ENCODE measurements at regions not wholly inside any gene's neighbourhood (a gene's known extent, or its start where the extent isn't known, plus 50 kb on each side); places are given as distances from the start of the nearest gene placed in this dataset.

DNA sequence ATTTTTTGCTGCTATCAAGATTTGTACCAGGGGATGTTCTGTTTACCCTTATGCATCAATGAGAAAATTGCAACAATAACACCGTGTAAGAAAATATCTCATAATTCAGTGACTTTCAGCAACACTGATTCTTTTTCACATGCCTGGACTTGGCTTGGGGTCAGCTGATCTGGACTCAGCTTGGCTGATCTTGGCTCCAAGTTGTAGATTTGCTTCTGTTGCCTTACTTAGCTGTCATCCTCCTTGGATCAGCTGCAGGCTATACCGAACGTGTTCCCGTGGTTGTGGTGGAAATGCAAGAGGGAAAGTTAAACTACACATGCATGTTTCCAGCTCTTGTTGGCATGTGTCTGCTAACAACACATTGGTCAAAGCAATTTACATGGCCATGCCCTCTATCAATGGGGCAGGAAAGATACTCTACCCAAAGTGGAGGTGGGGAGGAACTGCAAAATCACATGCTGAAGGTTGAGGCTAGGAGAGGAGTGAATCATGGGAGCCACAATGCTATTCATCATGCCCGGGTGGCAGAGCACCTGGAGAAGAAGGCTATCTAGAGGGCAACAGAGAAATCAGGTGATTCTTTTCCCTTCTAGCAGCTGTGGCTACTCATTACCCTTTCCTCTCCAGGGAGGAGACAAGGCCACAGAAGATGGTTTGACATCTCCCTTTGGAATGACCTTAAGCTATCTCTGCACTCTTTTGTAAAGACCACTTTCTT lies 1276.3 kb upstream of the AUTS2 start:
- DNase-seq = peak in 1 of 2 donors; percentile 21
- peak overlapping the region; percentile 52 to 67 for H3K27ac ChIP-seq

DNA sequence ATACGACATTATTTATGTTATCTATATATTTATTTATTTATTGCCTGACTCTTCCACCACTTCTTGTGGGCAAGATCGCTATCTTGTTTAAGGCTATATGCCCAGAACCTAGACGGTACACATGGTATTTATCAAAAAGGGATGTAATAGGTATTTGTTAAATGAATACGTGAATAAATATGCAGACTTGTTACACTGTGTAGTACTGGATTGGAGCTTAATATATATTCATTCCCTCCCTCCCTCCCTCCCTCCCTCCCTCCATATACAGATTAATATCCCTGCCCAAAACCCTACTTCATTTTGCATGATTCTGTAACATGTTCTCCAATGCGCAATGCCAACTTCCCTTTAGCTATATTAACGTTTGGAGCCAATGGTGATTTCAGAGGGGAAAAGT lies 1273.7 kb upstream of the AUTS2 start:
- DNase-seq = no peak
- H3K9me3 ChIP-seq = no peaks in the 10 kb centered on the region
- H3K27me3 ChIP-seq = no peaks in the 10 kb centered on the region
- peaks cover 0 to 25% (median 20%) of the 10 kb centered on the region in 4 donors for H3K4me1 ChIP-seq
- H3K27ac ChIP-seq = no peak overlapping the region
- intact Hi-C loops (cut with DNase I; ENCODE audit: low total_unique reads) = no loop called here
- TF ChIP-seq, protein P1, sequence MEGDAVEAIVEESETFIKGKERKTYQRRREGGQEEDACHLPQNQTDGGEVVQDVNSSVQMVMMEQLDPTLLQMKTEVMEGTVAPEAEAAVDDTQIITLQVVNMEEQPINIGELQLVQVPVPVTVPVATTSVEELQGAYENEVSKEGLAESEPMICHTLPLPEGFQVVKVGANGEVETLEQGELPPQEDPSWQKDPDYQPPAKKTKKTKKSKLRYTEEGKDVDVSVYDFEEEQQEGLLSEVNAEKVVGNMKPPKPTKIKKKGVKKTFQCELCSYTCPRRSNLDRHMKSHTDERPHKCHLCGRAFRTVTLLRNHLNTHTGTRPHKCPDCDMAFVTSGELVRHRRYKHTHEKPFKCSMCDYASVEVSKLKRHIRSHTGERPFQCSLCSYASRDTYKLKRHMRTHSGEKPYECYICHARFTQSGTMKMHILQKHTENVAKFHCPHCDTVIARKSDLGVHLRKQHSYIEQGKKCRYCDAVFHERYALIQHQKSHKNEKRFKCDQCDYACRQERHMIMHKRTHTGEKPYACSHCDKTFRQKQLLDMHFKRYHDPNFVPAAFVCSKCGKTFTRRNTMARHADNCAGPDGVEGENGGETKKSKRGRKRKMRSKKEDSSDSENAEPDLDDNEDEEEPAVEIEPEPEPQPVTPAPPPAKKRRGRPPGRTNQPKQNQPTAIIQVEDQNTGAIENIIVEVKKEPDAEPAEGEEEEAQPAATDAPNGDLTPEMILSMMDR (IDR thresholded peaks at IDR 0.05) = no peak
- H3K4me3 ChIP-seq = no peak overlapping the region
- H3K36me3 ChIP-seq = no peaks in the 10 kb centered on the region

More for the DNA sequence above, 1276.3 kb upstream of the AUTS2 start:
- TF ChIP-seq, protein P1 (IDR thresholded peaks at IDR 0.05) = no peak
- Histone ChIP-seq H3K4me3 (no peak overlapping the region), H3K36me3 (no peaks in the 10 kb centered on the region), H3K9me3 (no peaks in the 10 kb centered on the region), H3K4me1 (peaks cover 0 to 25% (median 20%) of the 10 kb centered on the region in 4 donors), H3K27me3 (no peaks in the 10 kb centered on the region)
- intact Hi-C loops (cut with DNase I; ENCODE audit: low total_unique reads) = no loop called here

DNA sequence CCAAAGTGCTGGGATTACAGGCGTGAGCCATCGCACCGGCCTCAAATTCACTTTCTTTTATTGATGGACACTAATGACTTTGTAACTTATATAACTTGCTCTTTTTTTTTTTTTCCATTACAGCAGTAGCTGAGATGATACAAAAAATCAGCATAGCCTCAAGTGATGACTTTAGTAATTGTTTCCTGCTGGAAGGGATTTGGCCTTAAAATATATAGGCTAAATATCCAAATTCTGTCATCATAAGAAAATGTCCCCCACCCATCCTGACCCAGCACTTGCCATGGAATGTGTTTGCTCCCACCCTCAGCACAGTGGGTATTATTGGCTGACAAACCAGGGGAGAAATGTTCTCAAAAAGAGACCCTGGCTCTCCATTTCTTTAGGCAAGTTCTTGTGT lies 1264.1 kb upstream of the AUTS2 start:
- no peak for DNase-seq
- H3K9me3 ChIP-seq = peaks cover 0 to 13% (median 0%) of the 10 kb centered on the region in 3 donors
- intact Hi-C loops (cut with DNase I; ENCODE audit: low total_unique reads) = no loop called here
- no peaks in the 10 kb centered on the region for H3K27me3 ChIP-seq
- H3K4me1 ChIP-seq = no peaks in the 10 kb centered on the region
- no peaks in the 10 kb centered on the region for H3K36me3 ChIP-seq
- TF ChIP-seq, protein P1 (IDR thresholded peaks at IDR 0.05) = no peak
- no peak overlapping the region for H3K4me3 ChIP-seq
- no peak overlapping the region for H3K27ac ChIP-seq

DNA sequence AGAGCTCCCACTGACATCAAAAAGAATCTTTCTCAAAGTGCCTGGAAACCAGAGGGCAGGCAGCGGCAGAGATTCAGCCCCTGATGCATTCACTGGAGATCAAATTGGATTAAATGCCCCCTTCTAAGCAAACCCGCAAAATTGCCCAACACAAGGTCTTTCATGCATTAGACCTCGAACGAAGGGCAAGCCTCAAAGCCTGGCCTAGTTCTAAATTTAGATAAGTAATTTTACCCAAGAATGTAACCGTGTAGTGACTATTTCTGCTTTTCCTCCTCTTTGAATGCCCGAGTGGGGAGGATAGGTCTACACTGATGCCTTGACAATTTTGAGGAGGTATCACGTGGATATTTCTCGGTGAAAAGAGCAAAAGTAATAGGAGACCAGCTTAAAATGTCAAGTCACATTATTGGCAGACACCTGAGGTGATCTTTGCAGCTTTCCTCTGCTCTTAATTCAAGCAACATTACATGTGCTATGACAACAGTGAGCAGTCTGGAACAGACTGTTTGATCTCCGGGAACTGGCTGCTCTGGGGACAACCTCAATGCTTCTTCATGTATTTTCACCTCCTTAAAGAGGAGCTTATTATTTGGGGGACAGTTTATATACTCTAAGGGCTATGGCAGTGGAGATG lies 1263.5 kb upstream of the AUTS2 start:
- Histone ChIP-seq H3K4me3 (no peak overlapping the region), H3K9me3 (peaks cover 0 to 13% (median 0%) of the 10 kb centered on the region in 3 donors), H3K27ac (no peak overlapping the region), H3K4me1 (no peaks in the 10 kb centered on the region), H3K27me3 (no peaks in the 10 kb centered on the region), H3K36me3 (no peaks in the 10 kb centered on the region)
- intact Hi-C loops (cut with DNase I; ENCODE audit: low total_unique reads) = no loop called here
- no peak for DNase-seq
- TF ChIP-seq, protein P1 (IDR thresholded peaks at IDR 0.05) = no peak

DNA sequence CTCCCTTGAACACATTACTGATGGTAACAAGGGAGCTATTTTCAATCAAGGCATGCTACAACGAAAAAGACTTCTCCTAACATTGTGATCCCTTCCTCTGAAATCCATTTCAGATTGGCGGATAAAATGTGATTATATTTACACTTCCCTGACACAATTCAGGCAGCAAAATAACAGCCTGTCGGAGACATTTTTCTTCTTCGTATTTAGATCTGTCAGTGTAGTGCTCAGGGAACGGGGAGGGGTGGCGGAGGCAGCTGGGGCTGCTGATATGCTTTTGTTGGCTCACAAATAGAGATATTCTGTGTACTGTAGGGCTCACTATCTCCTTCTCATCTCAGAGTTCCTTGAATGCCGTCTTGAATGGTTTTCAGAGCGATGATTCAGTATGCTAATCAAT lies 1261.7 kb upstream of the AUTS2 start:
- Histone ChIP-seq H3K27me3 (peaks cover 0 to 1% of the 10 kb centered on the region in 2 donors), H3K9me3 (peaks cover 0 to 10% (median 0%) of the 10 kb centered on the region in 3 donors), H3K4me3 (no peak overlapping the region), H3K36me3 (no peaks in the 10 kb centered on the region), H3K27ac (no peak overlapping the region), H3K4me1 (no peaks in the 10 kb centered on the region)
- intact Hi-C loops (cut with DNase I; ENCODE audit: low total_unique reads) = no loop called here
- TF ChIP-seq, protein P1 (IDR thresholded peaks at IDR 0.05) = no peak
- DNase-seq = no peak
